OCI-LY7 (cell line): ENCODE measurements at regions not wholly inside any gene's neighbourhood (a gene's known extent, or its start where the extent isn't known, plus 50 kb on each side); places are given as distances from the start of the nearest gene placed in this dataset.

Experiments used
- BruUV-seq: library from RNA; stranded (reverse); fragments of 400-500 nt; replicated peaks from 2 replicates; lab custom pipeline; 2021; lab: Mats Ljungman, UMichigan
- CTCF ChIA-PET: fragments of 300-600 bp; sonication (Branson Sonifier 250); formaldehyde crosslinking; loops from one replicate; lab custom pipeline; 2022; ENCODE audit warnings: antibody characterized with exemption; ENCODE audit not compliant: unreplicated experiment; lab: Charles Lee
- POLR2A ChIA-PET: fragments of 300-600 bp; sonication (Branson Sonifier 250); formaldehyde crosslinking; loops from one replicate; lab custom pipeline; 2022; ENCODE audit warnings: antibody characterized with exemption; lab: Charles Lee
- DNase-seq: peaks from one replicate; pipeline ENCODE4 v3.0.0-alpha.2; 2015; ENCODE audit warnings: low spot score
- H2AFZ ChIP-seq: fragments of 200-600 bp; sonication (generic), shearing (Covaris generic); 2 replicates; pipeline ENCODE4 v1.6.1; 2014; ENCODE audit warnings: mild to moderate bottlenecking, antibody characterized with exemption, low read length, moderate library complexity
- H3K27ac ChIP-seq: fragments of 200-600 bp; sonication (generic); 2 replicates; pipeline ENCODE4 v1.5.1; 2014; ENCODE audit warnings: mixed run types, low read depth, mild to moderate bottlenecking, moderate library complexity, low read length, inconsistent platforms; ENCODE audit not compliant: poor library complexity, severe bottlenecking
- H3K36me3 ChIP-seq: fragments of 200-600 bp; sonication (generic); 2 replicates; pipeline ENCODE4 v1.6.1; 2014; ENCODE audit warnings: mild to moderate bottlenecking, antibody characterized with exemption, low read length, moderate library complexity, mixed read lengths; ENCODE audit not compliant: insufficient read depth
- H3K4me1 ChIP-seq: fragments of 200-600 bp; sonication (generic); 2 replicates; pipeline ENCODE4 v1.5.1; 2014; ENCODE audit warnings: mild to moderate bottlenecking, low read length; ENCODE audit not compliant: insufficient read depth, poor library complexity, severe bottlenecking
- H3K4me2 ChIP-seq: fragments of 200-600 bp; sonication (generic); 2 replicates; pipeline ENCODE4 v1.6.1; 2014; ENCODE audit warnings: mild to moderate bottlenecking, low read length
- H3K4me3 ChIP-seq: fragments of 200-600 bp; sonication (generic); 2 replicates; pipeline ENCODE4 v1.5.1; 2014; ENCODE audit warnings: mild to moderate bottlenecking, low read depth, low read length; ENCODE audit not compliant: poor library complexity, severe bottlenecking
- H3K79me2 ChIP-seq: fragments of 200-600 bp; sonication (generic); 2 replicates; pipeline ENCODE4 v1.6.1; 2016; ENCODE audit warnings: low read depth, mild to moderate bottlenecking, low read length, moderate library complexity, mixed read lengths; ENCODE audit not compliant: insufficient read depth
- H3K9me2 ChIP-seq: fragments of 200-600 bp; sonication (generic); 2 replicates; pipeline ENCODE4 v1.6.1; 2016; ENCODE audit warnings: mild to moderate bottlenecking, low read length, mixed read lengths; ENCODE audit not compliant: insufficient read depth
- H3K9me3 ChIP-seq: fragments of 200-600 bp; sonication (generic); 2 replicates; pipeline ENCODE4 v1.6.1; 2014; ENCODE audit warnings: mild to moderate bottlenecking, mixed run types, low read length, mixed read lengths
- H4K20me1 ChIP-seq: fragments of 200-600 bp; sonication (generic); 2 replicates; pipeline ENCODE4 v1.6.1; 2014; ENCODE audit warnings: mild to moderate bottlenecking, antibody characterized with exemption, low read length, moderate library complexity, mixed read lengths; ENCODE audit not compliant: insufficient read depth
- EZH2phosphoT487 ChIP-seq: fragments of 200-600 bp; sonication (generic); IDR thresholded peaks from 2 replicates; pipeline ENCODE4 v1.6.1; 2018; ENCODE audit warnings: low read depth, borderline replicate concordance, mild to moderate bottlenecking, mixed run types, antibody characterized with exemption, low read length, moderate library complexity, mixed read lengths
- intact Hi-C: fragments of 100-400 bp; cut with micrococcal nuclease; formaldehyde crosslinking; loops from one replicate; pipeline ENCODE4 v1.10.0; 2022; ENCODE audit not compliant: unreplicated experiment
- TF ChIP-seq, protein P1 (sequence below): fragments of 200-600 bp; sonication (generic); conservative IDR thresholded peaks from 2 replicates; pipeline ENCODE4 v1.5.1; 2014; ENCODE audit warnings: mild to moderate bottlenecking, antibody characterized with exemption, low read length, moderate library complexity, mixed read lengths

DNA sequence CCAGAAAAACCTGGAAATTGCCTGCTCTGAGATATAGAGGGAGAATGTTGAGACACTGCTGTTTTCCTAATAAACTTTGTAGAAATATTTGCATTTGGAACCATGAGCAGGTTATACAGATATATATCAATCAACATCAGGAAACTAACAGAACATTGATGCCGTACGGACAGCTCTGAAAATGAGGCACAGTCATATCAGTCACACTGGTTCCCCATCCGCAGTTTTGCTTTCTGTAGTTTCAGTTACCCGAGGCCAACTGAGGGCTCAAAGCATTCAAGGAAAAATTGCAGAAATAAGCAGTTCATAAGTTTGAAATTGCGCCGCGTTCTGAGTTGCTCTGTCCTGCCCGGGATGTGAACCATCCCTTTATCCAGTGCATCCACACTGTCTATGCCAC is 137.9 kb downstream of the KLF6 start:
- TF ChIP-seq, protein P1, sequence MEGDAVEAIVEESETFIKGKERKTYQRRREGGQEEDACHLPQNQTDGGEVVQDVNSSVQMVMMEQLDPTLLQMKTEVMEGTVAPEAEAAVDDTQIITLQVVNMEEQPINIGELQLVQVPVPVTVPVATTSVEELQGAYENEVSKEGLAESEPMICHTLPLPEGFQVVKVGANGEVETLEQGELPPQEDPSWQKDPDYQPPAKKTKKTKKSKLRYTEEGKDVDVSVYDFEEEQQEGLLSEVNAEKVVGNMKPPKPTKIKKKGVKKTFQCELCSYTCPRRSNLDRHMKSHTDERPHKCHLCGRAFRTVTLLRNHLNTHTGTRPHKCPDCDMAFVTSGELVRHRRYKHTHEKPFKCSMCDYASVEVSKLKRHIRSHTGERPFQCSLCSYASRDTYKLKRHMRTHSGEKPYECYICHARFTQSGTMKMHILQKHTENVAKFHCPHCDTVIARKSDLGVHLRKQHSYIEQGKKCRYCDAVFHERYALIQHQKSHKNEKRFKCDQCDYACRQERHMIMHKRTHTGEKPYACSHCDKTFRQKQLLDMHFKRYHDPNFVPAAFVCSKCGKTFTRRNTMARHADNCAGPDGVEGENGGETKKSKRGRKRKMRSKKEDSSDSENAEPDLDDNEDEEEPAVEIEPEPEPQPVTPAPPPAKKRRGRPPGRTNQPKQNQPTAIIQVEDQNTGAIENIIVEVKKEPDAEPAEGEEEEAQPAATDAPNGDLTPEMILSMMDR: no peak
- TF ChIP-seq EZH2phosphoT487: no peak
- Histone ChIP-seq H3K4me3 (no peak overlapping the region), H3K4me2 (no peak overlapping the region), H2AFZ (no peak overlapping the region), H3K4me1 (no peaks in the 10 kb centered on the region), H4K20me1 (no peaks in the 10 kb centered on the region), H3K79me2 (no peaks in the 10 kb centered on the region), H3K9me3 (no peaks in the 10 kb centered on the region), H3K27ac (no peak overlapping the region), H3K9me2 (no peaks in the 10 kb centered on the region), H3K36me3 (no peaks in the 10 kb centered on the region)
- no TSS peak for BruUV-seq
- CTCF ChIA-PET: no interaction called here
- intact Hi-C loops: no loop called here
- POLR2A ChIA-PET: interaction anchor here (0.7 kb wide), 1 partner anchor 230 kb away, joined by 3 read pairs; no protein-coding TSS in a partner anchor
- no peak for DNase-seq

DNA sequence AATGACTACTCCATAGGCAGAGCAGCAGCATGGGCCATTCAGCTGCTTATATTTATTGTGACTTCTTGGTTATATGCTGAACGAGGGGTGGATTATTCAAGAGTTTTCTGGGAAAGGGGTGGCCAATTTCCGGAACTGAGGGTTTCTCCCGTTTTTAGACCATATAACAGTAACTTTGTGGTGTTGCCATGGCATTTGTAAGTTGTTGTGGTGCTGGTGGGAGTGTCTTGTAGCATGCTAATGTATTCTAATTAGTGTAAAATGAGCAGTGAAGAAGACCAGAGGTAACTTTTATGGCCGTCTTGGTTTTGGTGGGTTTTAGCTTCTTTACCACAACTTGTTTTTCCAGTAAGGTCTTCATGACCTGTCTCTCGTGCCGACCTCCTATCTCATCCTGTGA is 139.6 kb downstream of the KLF6 start:
- H3K9me2 ChIP-seq: no peaks in the 10 kb centered on the region
- H3K4me3 ChIP-seq: no peak overlapping the region
- no peak overlapping the region for H3K27ac ChIP-seq
- DNase-seq: no peak
- BruUV-seq: no TSS peak
- TF ChIP-seq, protein P1: no peak
- no peak for TF ChIP-seq EZH2phosphoT487
- H3K4me1 ChIP-seq: no peaks in the 10 kb centered on the region
- intact Hi-C loops: no loop called here
- CTCF ChIA-PET: no interaction called here
- no peaks in the 10 kb centered on the region for H3K36me3 ChIP-seq
- POLR2A ChIA-PET: no interaction called here
- no peaks in the 10 kb centered on the region for H3K79me2 ChIP-seq
- H2AFZ ChIP-seq: no peak overlapping the region
- no peaks in the 10 kb centered on the region for H3K9me3 ChIP-seq
- no peaks in the 10 kb centered on the region for H4K20me1 ChIP-seq
- H3K4me2 ChIP-seq: no peak overlapping the region

DNA sequence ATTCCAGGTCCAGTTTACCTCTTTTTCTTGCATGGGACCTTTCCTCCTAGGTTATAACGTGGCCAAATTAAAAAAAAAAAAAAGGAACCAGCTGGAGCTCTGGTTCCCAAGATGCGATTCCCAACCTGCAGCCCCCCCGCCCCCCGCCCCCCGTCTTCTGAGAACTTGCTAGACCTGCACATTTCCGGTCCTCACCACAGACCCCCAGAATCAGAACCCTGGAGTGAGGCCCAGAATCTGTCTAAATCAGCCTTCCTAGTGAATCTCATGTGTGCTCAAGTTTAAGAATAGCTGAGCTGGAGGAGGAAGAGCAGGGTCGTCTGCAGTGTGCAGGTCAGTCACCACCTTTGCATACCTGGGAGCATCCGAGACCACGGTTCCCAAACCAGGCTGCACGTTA is 144.2 kb downstream of the KLF6 start:
- no peaks in the 10 kb centered on the region for H3K9me2 ChIP-seq
- H4K20me1 ChIP-seq: no peaks in the 10 kb centered on the region
- H2AFZ ChIP-seq: no peak overlapping the region
- TF ChIP-seq EZH2phosphoT487: no peak
- TF ChIP-seq, protein P1: no peak
- DNase-seq: no peak
- no peaks in the 10 kb centered on the region for H3K4me1 ChIP-seq
- H3K4me3 ChIP-seq: no peak overlapping the region
- POLR2A ChIA-PET: interaction anchor here (0.7 to 2.5 kb wide), 2 partner anchors 13 to 19 kb away, joined by 9 to 10 read pairs; no protein-coding TSS in a partner anchor
- no peaks in the 10 kb centered on the region for H3K9me3 ChIP-seq
- no peak overlapping the region for H3K27ac ChIP-seq
- no peaks in the 10 kb centered on the region for H3K79me2 ChIP-seq
- CTCF ChIA-PET: no interaction called here
- no TSS peak for BruUV-seq
- no peak overlapping the region for H3K4me2 ChIP-seq
- intact Hi-C loops: no loop called here
- H3K36me3 ChIP-seq: no peaks in the 10 kb centered on the region
